Neural progenitor cell (in vitro differentiated cells): ENCODE measurements at regions not wholly inside any gene's neighbourhood (a gene's known extent, or its start where the extent isn't known, plus 50 kb on each side); places are given as distances from the start of the nearest gene placed in this dataset.

ENCODE experiments used
- EZH2phosphoT487 ChIP-seq: fragments of 200-600 bp; sonication (generic); IDR thresholded peaks from 2 replicates; pipeline ENCODE4 v1.6.1; 2017; ENCODE audit warnings: antibody characterized with exemption
- TF ChIP-seq, protein P1 (sequence below): fragments of 200-600 bp; sonication (generic); IDR thresholded peaks from 2 replicates; pipeline ENCODE4 v1.5.1; 2017; ENCODE audit warnings: antibody characterized with exemption, mild to moderate bottlenecking

DNA sequence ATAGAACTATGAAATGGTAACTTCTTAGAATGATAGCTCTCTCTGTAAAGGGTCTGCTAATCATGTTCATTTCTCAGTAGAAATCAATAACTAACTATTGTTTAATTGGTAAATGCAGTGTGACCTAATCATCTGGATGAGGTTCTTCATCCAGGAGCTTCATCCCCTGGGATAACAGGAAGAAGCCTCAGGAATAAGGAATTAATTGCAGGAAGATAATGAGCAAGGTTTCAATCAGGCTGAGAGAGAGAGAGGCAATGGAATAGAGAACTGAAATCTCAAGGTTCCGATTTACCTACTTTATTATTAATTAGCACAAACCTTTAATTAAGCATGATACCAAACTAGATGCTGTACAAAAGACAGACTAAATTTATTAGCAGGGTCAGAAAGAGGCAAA, 499.7 kb downstream of the MAT2B start:
- TF ChIP-seq EZH2phosphoT487, result no peak
- TF ChIP-seq, protein P1, sequence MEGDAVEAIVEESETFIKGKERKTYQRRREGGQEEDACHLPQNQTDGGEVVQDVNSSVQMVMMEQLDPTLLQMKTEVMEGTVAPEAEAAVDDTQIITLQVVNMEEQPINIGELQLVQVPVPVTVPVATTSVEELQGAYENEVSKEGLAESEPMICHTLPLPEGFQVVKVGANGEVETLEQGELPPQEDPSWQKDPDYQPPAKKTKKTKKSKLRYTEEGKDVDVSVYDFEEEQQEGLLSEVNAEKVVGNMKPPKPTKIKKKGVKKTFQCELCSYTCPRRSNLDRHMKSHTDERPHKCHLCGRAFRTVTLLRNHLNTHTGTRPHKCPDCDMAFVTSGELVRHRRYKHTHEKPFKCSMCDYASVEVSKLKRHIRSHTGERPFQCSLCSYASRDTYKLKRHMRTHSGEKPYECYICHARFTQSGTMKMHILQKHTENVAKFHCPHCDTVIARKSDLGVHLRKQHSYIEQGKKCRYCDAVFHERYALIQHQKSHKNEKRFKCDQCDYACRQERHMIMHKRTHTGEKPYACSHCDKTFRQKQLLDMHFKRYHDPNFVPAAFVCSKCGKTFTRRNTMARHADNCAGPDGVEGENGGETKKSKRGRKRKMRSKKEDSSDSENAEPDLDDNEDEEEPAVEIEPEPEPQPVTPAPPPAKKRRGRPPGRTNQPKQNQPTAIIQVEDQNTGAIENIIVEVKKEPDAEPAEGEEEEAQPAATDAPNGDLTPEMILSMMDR, result no peak
